ENCODE measurements at regions not wholly inside any gene's neighbourhood (a gene's known extent, or its start where the extent isn't known, plus 50 kb on each side); places are given as distances from the start of the nearest gene placed in this dataset.

DNA sequence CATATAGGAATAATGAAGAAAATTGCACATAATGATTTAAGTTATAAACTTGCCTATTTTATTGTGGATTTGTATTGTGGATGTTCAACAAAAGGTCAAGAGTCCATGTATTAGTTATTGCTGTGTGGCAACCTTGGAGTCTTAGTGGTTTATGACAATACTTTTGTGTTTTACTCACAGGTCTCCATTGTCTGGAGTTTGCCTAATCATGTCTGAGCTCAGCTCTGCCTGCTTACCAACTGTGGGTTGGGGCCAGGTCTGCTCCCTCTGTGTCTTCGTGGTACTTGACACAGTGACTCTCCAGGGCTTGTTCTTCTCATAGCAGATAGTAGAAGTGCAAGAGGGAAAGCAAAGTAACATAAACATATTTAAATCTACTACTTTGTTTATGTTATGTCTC, 382.5 kb downstream of the CBLN2 start:
- DNase-seq = no peak
- Histone ChIP-seq H3K27ac (no peak overlapping the region), H3K36me3 (no peaks in the 10 kb centered on the region), H3K9me3 (no peaks in the 10 kb centered on the region), H3K27me3 (no peaks in the 10 kb centered on the region), H3K4me3 (no peak overlapping the region), H3K4me1 (no peaks in the 10 kb centered on the region)
- intact Hi-C loops (cut with DNase I; ENCODE audit: low total_unique reads) = no loop called here
- TF ChIP-seq, protein P1, sequence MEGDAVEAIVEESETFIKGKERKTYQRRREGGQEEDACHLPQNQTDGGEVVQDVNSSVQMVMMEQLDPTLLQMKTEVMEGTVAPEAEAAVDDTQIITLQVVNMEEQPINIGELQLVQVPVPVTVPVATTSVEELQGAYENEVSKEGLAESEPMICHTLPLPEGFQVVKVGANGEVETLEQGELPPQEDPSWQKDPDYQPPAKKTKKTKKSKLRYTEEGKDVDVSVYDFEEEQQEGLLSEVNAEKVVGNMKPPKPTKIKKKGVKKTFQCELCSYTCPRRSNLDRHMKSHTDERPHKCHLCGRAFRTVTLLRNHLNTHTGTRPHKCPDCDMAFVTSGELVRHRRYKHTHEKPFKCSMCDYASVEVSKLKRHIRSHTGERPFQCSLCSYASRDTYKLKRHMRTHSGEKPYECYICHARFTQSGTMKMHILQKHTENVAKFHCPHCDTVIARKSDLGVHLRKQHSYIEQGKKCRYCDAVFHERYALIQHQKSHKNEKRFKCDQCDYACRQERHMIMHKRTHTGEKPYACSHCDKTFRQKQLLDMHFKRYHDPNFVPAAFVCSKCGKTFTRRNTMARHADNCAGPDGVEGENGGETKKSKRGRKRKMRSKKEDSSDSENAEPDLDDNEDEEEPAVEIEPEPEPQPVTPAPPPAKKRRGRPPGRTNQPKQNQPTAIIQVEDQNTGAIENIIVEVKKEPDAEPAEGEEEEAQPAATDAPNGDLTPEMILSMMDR (IDR thresholded peaks at IDR 0.05) = no peak

DNA sequence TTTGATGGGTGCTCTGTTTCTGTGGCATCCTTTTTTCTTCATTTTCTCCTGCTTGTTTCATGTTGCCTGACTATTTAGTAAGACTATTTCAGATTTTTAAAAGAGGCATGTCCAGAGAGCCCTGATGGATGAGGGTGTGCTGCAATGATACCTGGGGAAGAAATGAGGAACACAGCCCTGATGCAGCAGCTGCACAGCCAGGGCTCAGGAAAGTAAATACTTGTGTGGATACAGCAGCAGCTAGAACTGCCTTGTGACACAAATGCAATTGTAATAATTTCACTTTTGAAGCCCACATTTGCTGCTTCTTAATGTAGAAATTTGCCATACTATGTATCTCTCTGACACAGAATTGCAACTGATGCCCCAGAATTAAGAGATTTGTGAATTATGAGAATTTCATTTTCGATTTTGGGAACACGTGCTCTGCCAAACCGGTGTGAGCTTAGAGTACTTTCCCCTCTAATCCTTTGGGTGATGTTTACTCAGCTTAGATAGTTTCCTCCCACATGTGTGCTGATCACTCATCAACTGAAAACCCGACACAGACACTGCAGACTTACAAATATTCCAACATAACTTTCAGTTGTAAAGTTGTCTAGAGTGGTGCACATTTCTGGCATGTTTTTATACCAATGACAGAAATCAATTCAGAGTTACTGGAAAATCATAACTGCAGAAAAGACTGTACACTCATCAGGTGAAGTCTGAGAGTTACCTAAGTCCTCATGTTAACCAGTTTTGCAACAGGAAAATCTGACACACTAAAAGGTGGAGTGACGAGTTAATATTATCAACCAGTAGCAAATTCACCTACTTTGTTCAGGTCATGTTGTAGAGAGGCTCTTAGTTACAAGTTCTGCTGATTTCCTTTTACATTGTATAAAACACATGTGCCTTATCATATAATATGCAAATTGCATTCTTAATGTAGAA, 383.4 kb downstream of the CBLN2 start:
- TF ChIP-seq, protein P1 (IDR thresholded peaks at IDR 0.05) = no peak
- intact Hi-C loops (cut with DNase I; ENCODE audit: low total_unique reads) = no loop called here
- H3K4me3 ChIP-seq = no peak overlapping the region
- no peaks in the 10 kb centered on the region for H3K27me3 ChIP-seq
- H3K36me3 ChIP-seq = no peaks in the 10 kb centered on the region
- DNase-seq = no peak
- no peaks in the 10 kb centered on the region for H3K4me1 ChIP-seq
- H3K9me3 ChIP-seq = no peaks in the 10 kb centered on the region
- H3K27ac ChIP-seq = no peak overlapping the region

GRCh38 chr18:72155327-72155726, 388.8 kb downstream of the CBLN2 start:
- no peaks in the 10 kb centered on the region for H3K36me3 ChIP-seq
- H3K27ac ChIP-seq = no peak overlapping the region
- TF ChIP-seq, protein P1 (IDR thresholded peaks at IDR 0.05) = no peak
- H3K9me3 ChIP-seq = no peaks in the 10 kb centered on the region
- no peaks in the 10 kb centered on the region for H3K4me1 ChIP-seq
- H3K4me3 ChIP-seq = no peak overlapping the region
- intact Hi-C loops (cut with DNase I; ENCODE audit: low total_unique reads) = no loop called here
- no peaks in the 10 kb centered on the region for H3K27me3 ChIP-seq
- no peak for DNase-seq

DNA sequence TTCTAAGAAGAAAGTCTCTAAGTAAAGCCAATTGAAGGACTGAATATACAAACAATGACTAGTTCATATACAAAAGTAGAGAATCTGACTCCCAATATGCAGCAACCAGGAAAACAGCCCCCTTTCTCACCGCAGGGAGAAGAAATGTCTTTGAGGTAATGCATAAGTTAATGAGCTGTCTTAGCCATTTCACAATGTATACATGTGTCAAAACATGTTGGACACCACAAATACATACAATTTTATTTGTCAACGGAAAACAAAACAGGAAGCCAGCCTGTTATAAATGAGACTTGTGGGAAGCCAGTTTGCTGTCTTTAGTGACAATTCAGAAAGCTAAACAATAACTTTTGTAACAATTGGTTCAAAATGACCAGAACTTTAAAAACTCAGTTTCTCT, 389.2 kb downstream of the CBLN2 start:
- TF ChIP-seq, protein P1 (IDR thresholded peaks at IDR 0.05) = no peak
- intact Hi-C loops (cut with DNase I; ENCODE audit: low total_unique reads) = no loop called here
- H3K9me3 ChIP-seq = no peaks in the 10 kb centered on the region
- no peak overlapping the region for H3K4me3 ChIP-seq
- no peaks in the 10 kb centered on the region for H3K36me3 ChIP-seq
- no peak for DNase-seq
- no peaks in the 10 kb centered on the region for H3K27me3 ChIP-seq
- H3K4me1 ChIP-seq = no peaks in the 10 kb centered on the region
- H3K27ac ChIP-seq = no peak overlapping the region

GRCh38 chr18:72152935-72153334, 391.2 kb downstream of the CBLN2 start:
- no peak overlapping the region for H3K27ac ChIP-seq
- intact Hi-C loops (cut with DNase I; ENCODE audit: low total_unique reads) = no loop called here
- H3K4me1 ChIP-seq = no peaks in the 10 kb centered on the region
- H3K36me3 ChIP-seq = no peaks in the 10 kb centered on the region
- H3K4me3 ChIP-seq = no peak overlapping the region
- no peaks in the 10 kb centered on the region for H3K27me3 ChIP-seq
- H3K9me3 ChIP-seq = no peaks in the 10 kb centered on the region
- DNase-seq = no peak
- TF ChIP-seq, protein P1 (IDR thresholded peaks at IDR 0.05) = no peak

Measured in tibial artery (tissue), 4 donors.